CD4-positive, alpha-beta T cell treated with Interferon gamma for 1 hour (primary cell): ENCODE measurements at regions not wholly inside any gene's neighbourhood (a gene's known extent, or its start where the extent isn't known, plus 50 kb on each side); places are given as distances from the start of the nearest gene placed in this dataset.
"Not testable (repeated sequence)": the region's sequence is repeated elsewhere in the genome, so short reads cannot be mapped to it uniquely, and the experiment has no call there.

Source experiments
- DNase-seq: peaks from one replicate; pipeline ENCODE4 v3.0.0-alpha.2; 2020

- no peak for DNase-seq
These were observed 68.2 kb upstream of the VGLL4 start for GRCh38 chr3:11711876-11712275.

DNA sequence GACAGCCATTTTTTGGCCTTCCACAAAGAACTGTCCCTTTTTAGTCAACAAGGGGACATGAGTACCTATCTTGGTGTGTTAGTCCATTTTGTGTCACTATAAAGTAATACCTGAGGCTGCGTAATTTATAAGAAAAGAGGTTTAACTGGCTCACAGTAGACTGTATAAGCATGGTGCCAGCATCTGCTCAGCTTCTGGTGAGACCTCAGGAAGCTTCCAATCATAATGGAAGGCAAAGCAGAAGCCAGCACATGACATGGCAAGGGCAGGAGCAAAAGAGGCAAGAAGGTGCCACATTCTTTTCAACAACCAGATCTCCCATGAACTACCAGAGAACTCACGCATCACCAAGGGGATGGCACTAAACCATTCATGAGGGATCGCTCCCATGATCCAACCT, 66.1 kb upstream of the VGLL4 start:
- no peak for DNase-seq

DNA sequence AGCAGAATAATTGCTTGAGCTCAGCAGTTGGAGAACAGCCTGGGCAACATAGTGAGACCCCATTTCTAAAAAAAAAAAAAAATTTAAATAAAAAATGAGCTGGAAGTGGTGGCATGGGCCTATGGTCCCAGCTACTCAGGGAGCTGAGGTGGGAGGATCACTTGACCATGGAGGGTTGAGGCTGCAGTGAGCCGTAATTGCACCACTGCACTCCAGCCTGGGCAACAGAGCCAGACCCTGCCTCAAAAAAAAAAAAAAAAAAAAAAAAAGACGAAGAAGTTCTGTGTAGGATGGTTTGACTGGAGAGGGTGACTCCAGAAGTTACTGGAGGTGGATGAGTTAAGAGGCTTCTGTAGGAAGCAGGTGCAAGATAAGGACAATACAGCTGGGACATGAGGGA, 63.4 kb upstream of the VGLL4 start:
- DNase-seq: not testable (repeated sequence)

GRCh38 chr3:11706604-11707003, 62.9 kb upstream of the VGLL4 start:
- DNase-seq: no peak

- no peak for DNase-seq
These were observed 61.3 kb upstream of the VGLL4 start for GRCh38 chr3:11705049-11705448.

- no peak for DNase-seq
These were observed 59.4 kb upstream of the VGLL4 start for GRCh38 chr3:11703146-11703545.

GRCh38 chr3:11699083-11699427, 55.3 kb upstream of the VGLL4 start:
- no peak for DNase-seq

GRCh38 chr3:11698326-11699082, 54.8 kb upstream of the VGLL4 start:
- no peak for DNase-seq

DNA sequence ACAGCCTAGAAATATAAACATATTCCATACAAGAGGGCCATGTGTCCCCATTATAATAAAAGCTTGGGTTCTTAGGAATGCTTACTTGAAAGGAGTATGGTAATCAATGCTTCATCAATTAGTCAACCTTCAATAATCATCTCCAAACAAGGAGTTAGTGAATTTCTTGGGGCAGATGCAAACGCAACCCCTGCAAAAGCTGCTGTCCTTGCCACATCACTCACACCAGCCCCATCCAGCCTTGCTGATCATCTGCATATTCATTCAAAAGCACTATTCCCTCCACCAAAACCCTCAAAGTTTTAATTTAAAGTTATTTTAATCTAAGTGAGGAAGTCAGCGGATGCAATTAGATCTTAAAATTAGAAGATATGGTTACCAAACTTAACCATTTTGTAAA, 54.0 kb upstream of the VGLL4 start:
- DNase-seq: no peak

DNA sequence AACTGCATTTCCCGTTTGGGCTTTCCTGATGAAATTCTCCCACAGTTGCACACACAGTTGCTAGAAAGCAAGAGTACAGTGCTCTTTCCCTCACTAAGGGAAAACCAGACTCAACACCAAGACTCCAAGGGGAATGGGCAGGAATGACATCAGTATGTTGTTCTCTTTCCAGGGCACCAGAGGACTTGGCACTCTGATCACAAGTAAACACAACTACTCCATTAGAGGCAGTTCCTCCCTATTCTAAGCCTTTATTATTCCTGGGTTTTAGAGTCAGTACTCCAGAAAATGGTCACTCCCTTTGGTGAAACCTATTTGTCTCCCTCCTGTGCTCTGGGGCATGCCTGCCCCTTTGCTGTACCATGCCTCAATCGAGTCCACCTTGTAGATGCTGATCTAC, 52.3 kb upstream of the VGLL4 start:
- DNase-seq: no peak
